HPDE6-E6E7 (cell line): ENCODE measurements at regions not wholly inside any gene's neighbourhood (a gene's known extent, or its start where the extent isn't known, plus 50 kb on each side); places are given as distances from the start of the nearest gene placed in this dataset.

Source experiments
- DNase-seq: peaks from one replicate; pipeline ENCODE4 v3.0.0; 2011; ENCODE audit warnings: missing footprints; ENCODE audit errors: extremely low spot score

GRCh38 chr9:88034964-88035363 lies 60.6 kb upstream of the CDK20 start:
- no peak for DNase-seq

GRCh38 chr9:88033359-88033702 lies 59.0 kb upstream of the CDK20 start:
- DNase-seq, result no peak

GRCh38 chr9:88028338-88028737 lies 54.0 kb upstream of the CDK20 start:
- no peak for DNase-seq

GRCh38 chr9:88026118-88026479 lies 51.8 kb upstream of the CDK20 start:
- no peak for DNase-seq

GRCh38 chr9:88025411-88026117 lies 51.2 kb upstream of the CDK20 start:
- no peak for DNase-seq

GRCh38 chr9:88024896-88025295 lies 50.6 kb upstream of the CDK20 start:
- no peak for DNase-seq
